Kidney (tissue), 13 donors: ENCODE measurements at regions not wholly inside any gene's neighbourhood (a gene's known extent, or its start where the extent isn't known, plus 50 kb on each side); places are given as distances from the start of the nearest gene placed in this dataset.
A peak's percentile ranks its signal among the peaks of the same experiment; 100 is the strongest.

Experiments used
- DNase-seq, 5 donors: peaks; one replicate each; pipeline ENCODE4 v3.0.0-alpha.2; 2013 to 2020
- FAIRE-seq: peaks from 2 replicates; lab custom pipeline; 2012; peaks lifted over from hg19 to GRCh38; lab: Jason Lieb, UNC
- H3K27ac ChIP-seq, 2 donors: one replicate each; pipeline ENCODE4 v1.7.0; 2013; ENCODE audit warnings: low read depth in 2 of 2, low read length in 2 of 2, inconsistent platforms in 1 of 2
- H3K27me3 ChIP-seq: one replicate; pipeline ENCODE4 v1.7.1; 2013; ENCODE audit warnings: low read length, inconsistent platforms; ENCODE audit not compliant: control insufficient read depth, insufficient read depth
- H3K36me3 ChIP-seq, 3 donors: one replicate each; pipeline versions ENCODE4 v1.7.0 to v1.7.1; 2013; ENCODE audit warnings: low read length in 3 of 3, control low read depth in 1 of 3, inconsistent platforms in 1 of 3; ENCODE audit not compliant: insufficient read depth in 3 of 3, control insufficient read depth in 2 of 3
- H3K4me1 ChIP-seq, 3 donors: one replicate each; pipeline versions ENCODE4 v1.7.0 to v1.7.1; 2013; ENCODE audit warnings: low read length in 3 of 3, inconsistent platforms in 1 of 3, low read depth in 1 of 3; ENCODE audit not compliant: control insufficient read depth in 2 of 3, insufficient read depth in 2 of 3
- H3K4me3 ChIP-seq, 3 donors: one replicate each; pipeline versions ENCODE4 v1.7.0 to v1.8.1; 2013; ENCODE audit warnings: low read length in 3 of 3, control low read depth in 1 of 3, inconsistent platforms in 1 of 3
- H3K9ac ChIP-seq, 3 donors: one replicate each; pipeline versions ENCODE4 v1.7.0 to v1.7.1; 2013; ENCODE audit warnings: low read length in 3 of 3, control low read depth in 1 of 3, inconsistent platforms in 1 of 3
- H3K9me3 ChIP-seq, 3 donors: one replicate each; pipeline versions ENCODE4 v1.7.0 to v1.7.1; 2013; ENCODE audit warnings: low read length in 3 of 3, control low read depth in 1 of 3, inconsistent platforms in 1 of 3; ENCODE audit not compliant: control insufficient read depth in 2 of 3, insufficient read depth in 1 of 3
- intact Hi-C: fragments of 100-400 bp; cut with DNase I; formaldehyde crosslinking; loops from one replicate; pipeline ENCODE4 v1.11.1; 2022
- TF ChIP-seq, protein P1 (sequence below): IDR thresholded peaks from 3 replicates; pipeline ENCODE4 v1.5.1; 2012; ENCODE audit warnings: mild to moderate bottlenecking, moderate library complexity, borderline replicate concordance; ENCODE audit not compliant: insufficient read depth; ENCODE audit errors: extremely low read depth
- donor health status: control.
- donor health status: control.
- donor health status: control.
- donor health status: control.
- donor health status: control.
- donor health status: DM: yes; HTN: yes; CAD: no.
- donor health status: Normal renal cell carcinoma (clear cell type).

DNA sequence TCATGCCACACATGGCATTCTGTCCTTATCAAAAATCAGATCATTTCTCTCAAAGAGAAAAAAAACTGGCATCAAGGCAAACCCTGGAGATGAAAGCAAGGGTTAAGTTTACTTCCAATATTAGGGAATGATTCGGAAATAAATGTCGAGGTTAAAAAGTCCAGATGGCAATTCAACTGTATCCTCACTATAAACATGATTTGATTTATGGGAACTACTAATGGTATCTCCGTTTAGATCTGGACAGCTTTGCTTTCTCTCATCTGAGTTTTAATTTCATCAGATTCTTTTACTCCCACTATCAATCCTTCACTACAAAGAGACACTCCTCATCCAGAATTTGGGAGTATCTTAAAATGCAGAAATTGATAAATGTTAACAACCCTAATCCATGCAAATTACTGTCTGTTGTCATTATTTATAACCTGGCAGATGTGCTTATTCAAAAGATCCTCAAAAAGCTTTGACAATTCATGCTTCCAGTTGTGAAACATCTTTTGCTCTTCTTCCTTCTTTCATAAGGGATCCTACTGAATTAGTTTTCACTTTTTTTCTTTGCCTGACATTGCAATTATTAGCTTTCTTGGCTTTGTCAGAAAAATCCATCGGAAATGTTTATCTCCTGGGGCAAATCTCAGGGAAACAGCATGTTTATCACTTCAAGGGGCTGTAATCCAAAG is 903.2 kb downstream of the MCTP2 start:
- FAIRE-seq (no peak), DNase-seq (peak in 2 of 5 donors; percentile 82 to 89)
- no peak overlapping the region for H3K4me3 ChIP-seq
- TF ChIP-seq, protein P1, sequence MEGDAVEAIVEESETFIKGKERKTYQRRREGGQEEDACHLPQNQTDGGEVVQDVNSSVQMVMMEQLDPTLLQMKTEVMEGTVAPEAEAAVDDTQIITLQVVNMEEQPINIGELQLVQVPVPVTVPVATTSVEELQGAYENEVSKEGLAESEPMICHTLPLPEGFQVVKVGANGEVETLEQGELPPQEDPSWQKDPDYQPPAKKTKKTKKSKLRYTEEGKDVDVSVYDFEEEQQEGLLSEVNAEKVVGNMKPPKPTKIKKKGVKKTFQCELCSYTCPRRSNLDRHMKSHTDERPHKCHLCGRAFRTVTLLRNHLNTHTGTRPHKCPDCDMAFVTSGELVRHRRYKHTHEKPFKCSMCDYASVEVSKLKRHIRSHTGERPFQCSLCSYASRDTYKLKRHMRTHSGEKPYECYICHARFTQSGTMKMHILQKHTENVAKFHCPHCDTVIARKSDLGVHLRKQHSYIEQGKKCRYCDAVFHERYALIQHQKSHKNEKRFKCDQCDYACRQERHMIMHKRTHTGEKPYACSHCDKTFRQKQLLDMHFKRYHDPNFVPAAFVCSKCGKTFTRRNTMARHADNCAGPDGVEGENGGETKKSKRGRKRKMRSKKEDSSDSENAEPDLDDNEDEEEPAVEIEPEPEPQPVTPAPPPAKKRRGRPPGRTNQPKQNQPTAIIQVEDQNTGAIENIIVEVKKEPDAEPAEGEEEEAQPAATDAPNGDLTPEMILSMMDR: no peak
- H3K9me3 ChIP-seq: no peaks in the 10 kb centered on the region
- no peak overlapping the region for H3K27ac ChIP-seq
- H3K27me3 ChIP-seq: no peaks in the 10 kb centered on the region
- no peak overlapping the region for H3K9ac ChIP-seq
- H3K4me1 ChIP-seq: peaks cover 0 to 7% (median 5%) of the 10 kb centered on the region in 3 donors
- no peaks in the 10 kb centered on the region for H3K36me3 ChIP-seq
- intact Hi-C loops: no loop called here

DNA sequence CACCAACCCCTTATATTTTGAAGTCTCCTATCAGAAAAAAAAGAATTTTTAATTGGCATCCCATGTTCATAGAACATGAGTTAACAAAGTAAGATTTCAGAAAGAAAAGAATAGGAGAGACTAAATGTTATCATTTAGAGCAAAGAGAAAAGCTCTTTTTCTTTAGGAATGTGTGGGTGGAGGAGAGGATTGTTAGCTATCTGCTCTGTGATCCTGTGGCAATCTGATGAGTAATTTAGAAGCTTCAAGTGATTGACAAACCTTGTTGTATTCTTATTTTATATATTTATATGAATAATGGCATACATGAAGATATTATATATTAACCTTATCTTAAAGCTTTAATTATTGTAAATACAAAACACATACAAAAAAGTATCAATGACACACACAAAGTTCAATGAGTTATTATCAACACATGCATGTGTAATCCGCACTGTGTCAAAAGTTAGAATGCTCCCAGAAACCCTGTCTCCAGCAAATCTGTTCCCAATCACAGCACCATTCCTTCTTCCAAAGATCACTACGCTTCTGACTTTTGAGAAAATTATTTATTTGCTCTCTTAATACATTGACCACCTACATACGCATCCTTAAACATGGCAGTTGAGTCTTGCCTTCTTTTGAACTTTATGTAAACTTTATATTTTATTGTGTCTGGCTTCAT is 907.4 kb downstream of the MCTP2 start:
- FAIRE-seq (no peak), DNase-seq (no peak)
- no peak overlapping the region for H3K4me3 ChIP-seq
- TF ChIP-seq, protein P1: no peak
- no peaks in the 10 kb centered on the region for H3K9me3 ChIP-seq
- H3K9ac ChIP-seq: no peak overlapping the region
- intact Hi-C loops: no loop called here
- no peaks in the 10 kb centered on the region for H3K27me3 ChIP-seq
- H3K27ac ChIP-seq: no peak overlapping the region
- H3K4me1 ChIP-seq: peaks cover 0 to 5% (median 0%) of the 10 kb centered on the region in 3 donors
- H3K36me3 ChIP-seq: no peaks in the 10 kb centered on the region

DNA sequence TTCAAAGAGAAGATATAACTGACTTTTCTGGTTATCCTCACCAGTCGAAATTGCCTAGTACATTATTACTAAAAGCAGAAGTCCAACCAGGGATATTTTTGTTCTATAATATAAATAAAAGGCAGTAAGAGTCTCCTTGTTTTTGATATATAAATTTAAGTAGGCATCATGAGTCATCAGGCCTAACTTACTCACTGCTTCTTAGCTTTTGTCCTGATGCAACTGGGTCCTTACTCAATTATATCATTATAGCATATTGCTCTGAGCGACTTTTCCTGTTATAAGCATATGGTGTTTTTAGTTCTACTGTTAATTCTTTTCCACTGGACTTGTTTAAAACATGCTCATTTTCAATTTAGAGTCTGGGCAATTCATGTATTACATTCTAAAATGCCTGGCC is 910.1 kb downstream of the MCTP2 start:
- H3K9me3 ChIP-seq: no peaks in the 10 kb centered on the region
- DNase-seq (no peak), FAIRE-seq (no peak)
- intact Hi-C loops: no loop called here
- H3K9ac ChIP-seq: no peak overlapping the region
- H3K27ac ChIP-seq: no peak overlapping the region
- no peaks in the 10 kb centered on the region for H3K27me3 ChIP-seq
- TF ChIP-seq, protein P1: no peak
- H3K4me3 ChIP-seq: no peak overlapping the region
- peaks cover 0 to 2% (median 0%) of the 10 kb centered on the region in 3 donors for H3K4me1 ChIP-seq
- no peaks in the 10 kb centered on the region for H3K36me3 ChIP-seq
